Cardiac fibroblast (primary cell): ENCODE measurements at regions not wholly inside any gene's neighbourhood (a gene's known extent, or its start where the extent isn't known, plus 50 kb on each side); places are given as distances from the start of the nearest gene placed in this dataset.

Experiments
- DNase-seq, 2 donors: peaks; one replicate each; pipeline versions ENCODE4 v3.0.0 to v3.0.0-alpha.2; 2010; ENCODE audit warnings: low read depth in 2 of 2
- H3K4me3 ChIP-seq, 2 donors: replicated peaks in 1 of 2; 1 replicate in 1 of 2; 2 replicates in 1 of 2; pipeline ENCODE4 v1.5.1; 2011; ENCODE audit warnings: low read depth in 2 of 2, low read length in 2 of 2, mild to moderate bottlenecking in 2 of 2, moderate library complexity in 1 of 2
- CTCF ChIP-seq: IDR thresholded peaks from one replicate; pipeline ENCODE4 v1.5.1; 2011; ENCODE audit warnings: low read depth, mild to moderate bottlenecking, low read length, inconsistent platforms

GRCh38 chr4:35246493-35246892 is 997.8 kb downstream of the ARAP2 start:
- no peak overlapping the region for H3K4me3 ChIP-seq
- no peak for TF ChIP-seq CTCF
- no peak for DNase-seq

- H3K4me3 ChIP-seq = no peak overlapping the region
- DNase-seq = no peak
- no peak for TF ChIP-seq CTCF
Measured at GRCh38 chr4:35247047-35247446, 997.3 kb downstream of the ARAP2 start.

GRCh38 chr4:35250331-35250730 is 994.0 kb downstream of the ARAP2 start:
- no peak for TF ChIP-seq CTCF

GRCh38 chr4:35250761-35251160 is 993.6 kb downstream of the ARAP2 start:
- DNase-seq = peak in 1 of 2 donors; percentile 1
- TF ChIP-seq CTCF = no peak
- H3K4me3 ChIP-seq = no peak overlapping the region

More at GRCh38 chr4:35250331-35250730, 994.0 kb downstream of the ARAP2 start:
- no peak for DNase-seq
- no peak overlapping the region for H3K4me3 ChIP-seq

GRCh38 chr4:35252071-35252470 is 992.2 kb downstream of the ARAP2 start:
- TF ChIP-seq CTCF = no peak
- no peak for DNase-seq

GRCh38 chr4:35252866-35253265 is 991.4 kb downstream of the ARAP2 start:
- no peak overlapping the region for H3K4me3 ChIP-seq
- TF ChIP-seq CTCF = no peak
- DNase-seq = no peak

More at GRCh38 chr4:35252071-35252470, 992.2 kb downstream of the ARAP2 start:
- no peak overlapping the region for H3K4me3 ChIP-seq

- no peak for TF ChIP-seq CTCF
- DNase-seq = no peak
- no peak overlapping the region for H3K4me3 ChIP-seq
Measured at GRCh38 chr4:35253331-35253730, 991.0 kb downstream of the ARAP2 start.
